ENCODE measurements at regions not wholly inside any gene's neighbourhood (a gene's known extent, or its start where the extent isn't known, plus 50 kb on each side); places are given as distances from the start of the nearest gene placed in this dataset.

GRCh38 chr13:34594507-34594906, 347.6 kb upstream of the NBEA start:
- TF ChIP-seq CTCF (IDR thresholded peaks at IDR 0.05) (no peak), POLR2A (IDR thresholded peaks at IDR 0.05) (no peak)
- H3K36me3 ChIP-seq = no peaks in the 10 kb centered on the region
- no peaks in the 10 kb centered on the region for H3K27me3 ChIP-seq
- no peak for DNase-seq
- H3K27ac ChIP-seq = no peak overlapping the region
- no peaks in the 10 kb centered on the region for H3K4me1 ChIP-seq
- no peaks in the 10 kb centered on the region for H3K9me3 ChIP-seq
- H3K4me3 ChIP-seq = no peak overlapping the region

GRCh38 chr13:34608331-34608730, 333.7 kb upstream of the NBEA start:
- no peaks in the 10 kb centered on the region for H3K9me3 ChIP-seq
- no peaks in the 10 kb centered on the region for H3K4me1 ChIP-seq
- no peaks in the 10 kb centered on the region for H3K27me3 ChIP-seq
- H3K27ac ChIP-seq = no peak overlapping the region
- no peaks in the 10 kb centered on the region for H3K36me3 ChIP-seq
- H3K4me3 ChIP-seq = no peak overlapping the region
- no peak for DNase-seq
- no peak for TF ChIP-seq CTCF (IDR thresholded peaks at IDR 0.05)
- no peak for TF ChIP-seq POLR2A (IDR thresholded peaks at IDR 0.05)

GRCh38 chr13:34611671-34612070, 330.4 kb upstream of the NBEA start:
- Histone ChIP-seq H3K4me3 (no peak overlapping the region), H3K27ac (no peak overlapping the region), H3K4me1 (no peaks in the 10 kb centered on the region), H3K9me3 (no peaks in the 10 kb centered on the region), H3K36me3 (no peaks in the 10 kb centered on the region), H3K27me3 (no peaks in the 10 kb centered on the region)
- TF ChIP-seq POLR2A (IDR thresholded peaks at IDR 0.05) = no peak
- no peak for TF ChIP-seq CTCF (IDR thresholded peaks at IDR 0.05)
- DNase-seq = no peak

- no peaks in the 10 kb centered on the region for H3K4me1 ChIP-seq
- H3K27me3 ChIP-seq = no peaks in the 10 kb centered on the region
- no peak overlapping the region for H3K4me3 ChIP-seq
- no peak for TF ChIP-seq POLR2A (IDR thresholded peaks at IDR 0.05)
- no peak for TF ChIP-seq CTCF (IDR thresholded peaks at IDR 0.05)
- no peaks in the 10 kb centered on the region for H3K9me3 ChIP-seq
- no peak for DNase-seq
- H3K36me3 ChIP-seq = no peaks in the 10 kb centered on the region
- no peak overlapping the region for H3K27ac ChIP-seq
Measured at GRCh38 chr13:34617473-34618083, 324.5 kb upstream of the NBEA start.

- TF ChIP-seq CTCF (IDR thresholded peaks at IDR 0.05) (no peak), POLR2A (IDR thresholded peaks at IDR 0.05) (no peak)
- Histone ChIP-seq H3K9me3 (no peaks in the 10 kb centered on the region), H3K36me3 (no peaks in the 10 kb centered on the region), H3K4me3 (no peak overlapping the region), H3K4me1 (no peaks in the 10 kb centered on the region), H3K27me3 (no peaks in the 10 kb centered on the region), H3K27ac (no peak overlapping the region)
- DNase-seq = no peak
Measured at GRCh38 chr13:34618654-34619053, 323.4 kb upstream of the NBEA start.

- H3K27me3 ChIP-seq = no peaks in the 10 kb centered on the region
- DNase-seq = no peak
- H3K4me3 ChIP-seq = no peak overlapping the region
- no peak overlapping the region for H3K27ac ChIP-seq
- H3K4me1 ChIP-seq = no peaks in the 10 kb centered on the region
- H3K9me3 ChIP-seq = no peaks in the 10 kb centered on the region
- no peaks in the 10 kb centered on the region for H3K36me3 ChIP-seq
- TF ChIP-seq POLR2A (IDR thresholded peaks at IDR 0.05) (no peak), CTCF (IDR thresholded peaks at IDR 0.05) (no peak)
Measured at GRCh38 chr13:34619326-34619725, 322.7 kb upstream of the NBEA start.

Measured in Peyer's patch (tissue), 4 donors.